Fibroblast of villous mesenchyme (primary cell): ENCODE measurements at regions not wholly inside any gene's neighbourhood (a gene's known extent, or its start where the extent isn't known, plus 50 kb on each side); places are given as distances from the start of the nearest gene placed in this dataset.
"Not testable (repeated sequence)": the region's sequence is repeated elsewhere in the genome, so short reads cannot be mapped to it uniquely, and the experiment has no call there.

ENCODE experiments used
- DNase-seq: peaks from one replicate; pipeline ENCODE4 v3.0.0-alpha.2; 2010; ENCODE audit warnings: low read depth
- H3K4me3 ChIP-seq: 2 replicates; pipeline ENCODE4 v1.5.1; 2011; ENCODE audit warnings: low read depth, mild to moderate bottlenecking, low read length
- CTCF ChIP-seq: IDR thresholded peaks from 2 replicates; pipeline ENCODE4 v1.5.1; 2012; ENCODE audit warnings: low read depth, mild to moderate bottlenecking, low read length; ENCODE audit not compliant: insufficient read depth

- TF ChIP-seq CTCF = no peak
- H3K4me3 ChIP-seq = no peak overlapping the region
- no peak for DNase-seq
Measured at GRCh38 chr4:56132835-56133234, 184.1 kb downstream of the CEP135 start.

GRCh38 chr4:56132188-56132587 is 183.4 kb downstream of the CEP135 start:
- H3K4me3 ChIP-seq, DNase-seq: not testable (repeated sequence)

GRCh38 chr4:56130606-56131155 is 181.9 kb downstream of the CEP135 start:
- no peak for TF ChIP-seq CTCF
- no peak overlapping the region for H3K4me3 ChIP-seq
- no peak for DNase-seq

- no peak for TF ChIP-seq CTCF
- no peak overlapping the region for H3K4me3 ChIP-seq
- DNase-seq = no peak
Measured at GRCh38 chr4:56129431-56129861, 180.7 kb downstream of the CEP135 start.

- no peak for DNase-seq
- no peak overlapping the region for H3K4me3 ChIP-seq
- no peak for TF ChIP-seq CTCF
Measured at GRCh38 chr4:56128213-56128612, 179.5 kb downstream of the CEP135 start.

GRCh38 chr4:56127716-56128115 is 179.0 kb downstream of the CEP135 start:
- TF ChIP-seq CTCF = no peak
- no peak for DNase-seq
- H3K4me3 ChIP-seq = no peak overlapping the region

- no peak overlapping the region for H3K4me3 ChIP-seq
- no peak for TF ChIP-seq CTCF
- DNase-seq = no peak
Measured at GRCh38 chr4:56123547-56123946, 174.8 kb downstream of the CEP135 start.

- no peak for DNase-seq
- no peak overlapping the region for H3K4me3 ChIP-seq
- TF ChIP-seq CTCF = no peak
Measured at GRCh38 chr4:56123051-56123450, 174.3 kb downstream of the CEP135 start.
